ENCODE measurements at regions not wholly inside any gene's neighbourhood (a gene's known extent, or its start where the extent isn't known, plus 50 kb on each side); places are given as distances from the start of the nearest gene placed in this dataset.

GRCh38 chr10:131653554-131654470 is 247.0 kb upstream of the PPP2R2D start:
- no peaks in the 10 kb centered on the region for H4K20me1 ChIP-seq (ENCODE audit: low read length)
- no peaks in the 10 kb centered on the region for H3K9me3 ChIP-seq (ENCODE audit: low read length)
- peaks cover 12% of the 10 kb centered on the region for H3K27me3 ChIP-seq (ENCODE audit: low read length)
- no peak overlapping the region for H3K27ac ChIP-seq (ENCODE audit: low read length)
- TF ChIP-seq EZH2phosphoT487 (IDR thresholded peaks at IDR 0.05; ENCODE audit: borderline replicate concordance, low read length) (no peak), CTCF (conservative IDR thresholded peaks at IDR 0.05; ENCODE audit: low read depth, low read length) (no peak), EZH2 (IDR thresholded peaks at IDR 0.05; ENCODE audit: low read length, unreplicated experiment) (no peak)
- no peak overlapping the region for H3K9ac ChIP-seq (ENCODE audit: low read length)
- no peak overlapping the region for H3K4me3 ChIP-seq (ENCODE audit: low read length)
- no peaks in the 10 kb centered on the region for H3K9me2 ChIP-seq (replicated peaks; ENCODE audit: low read length)
- no TSS peak for BruUV-seq (replicated peaks)
- H3K36me3 ChIP-seq (ENCODE audit: low read depth, low read length) = no peaks in the 10 kb centered on the region
- H3K4me2 ChIP-seq (ENCODE audit: low read length) = no peak overlapping the region
- ATAC-seq = no peak
- no peak for DNase-seq
- no peaks in the 10 kb centered on the region for H3F3A ChIP-seq (ENCODE audit: low read length, unreplicated experiment)
- intact Hi-C loops (cut with micrococcal nuclease) = no loop called here
- no peaks in the 10 kb centered on the region for H3K4me1 ChIP-seq (ENCODE audit: insufficient read depth, low read length)
- no peaks in the 10 kb centered on the region for H3K79me2 ChIP-seq (ENCODE audit: low read length)
- H2AFZ ChIP-seq (ENCODE audit: low read length) = no peak overlapping the region
- POLR2A ChIA-PET (ENCODE audit: unreplicated experiment) = no interaction called here
- CTCF ChIA-PET = no interaction called here

GRCh38 chr10:131654471-131655087 is 246.2 kb upstream of the PPP2R2D start:
- no peaks in the 10 kb centered on the region for H3K79me2 ChIP-seq (ENCODE audit: low read length)
- no peak overlapping the region for H3K9ac ChIP-seq (ENCODE audit: low read length)
- H4K20me1 ChIP-seq (ENCODE audit: low read length) = no peaks in the 10 kb centered on the region
- DNase-seq (no peak), ATAC-seq (no peak)
- H2AFZ ChIP-seq (ENCODE audit: low read length) = no peak overlapping the region
- no peaks in the 10 kb centered on the region for H3K36me3 ChIP-seq (ENCODE audit: low read depth, low read length)
- H3K9me2 ChIP-seq (replicated peaks; ENCODE audit: low read length) = no peaks in the 10 kb centered on the region
- intact Hi-C loops (cut with micrococcal nuclease) = no loop called here
- no peaks in the 10 kb centered on the region for H3F3A ChIP-seq (ENCODE audit: low read length, unreplicated experiment)
- H3K4me1 ChIP-seq (ENCODE audit: insufficient read depth, low read length) = no peaks in the 10 kb centered on the region
- no peak overlapping the region for H3K4me2 ChIP-seq (ENCODE audit: low read length)
- peaks cover 12% of the 10 kb centered on the region; the same call in 1 of the 2 replicates for H3K27me3 ChIP-seq (ENCODE audit: low read length)
- no peak overlapping the region for H3K27ac ChIP-seq (ENCODE audit: low read length)
- ChIA-PET POLR2A (ENCODE audit: unreplicated experiment) (no interaction called here), CTCF (no interaction called here)
- no peak overlapping the region for H3K4me3 ChIP-seq (ENCODE audit: low read length)
- no peaks in the 10 kb centered on the region for H3K9me3 ChIP-seq (ENCODE audit: low read length)
- BruUV-seq (replicated peaks) = no TSS peak
- TF ChIP-seq CTCF (conservative IDR thresholded peaks at IDR 0.05; ENCODE audit: low read depth, low read length) (no peak), EZH2 (IDR thresholded peaks at IDR 0.05; ENCODE audit: low read length, unreplicated experiment) (no peak), EZH2phosphoT487 (IDR thresholded peaks at IDR 0.05; ENCODE audit: borderline replicate concordance, low read length) (no peak)
